ENCODE measurements at regions not wholly inside any gene's neighbourhood (a gene's known extent, or its start where the extent isn't known, plus 50 kb on each side); places are given as distances from the start of the nearest gene placed in this dataset.

- H3K4me1 Mint-ChIP-seq: no peaks in the 10 kb centered on the region
- H3K9me3 Mint-ChIP-seq: no peaks in the 10 kb centered on the region
- peaks cover 0 to 6% of the 10 kb centered on the region in 2 donors for H3K27me3 Mint-ChIP-seq (ENCODE audit: low read depth in 2 of 2)
- H3K4me3 ChIP-seq (ENCODE audit: low read length): no peak overlapping the region
- no peaks in the 10 kb centered on the region for H3K36me3 ChIP-seq (ENCODE audit: control insufficient read depth, insufficient read depth, low read length)
- no peak for TF ChIP-seq CTCF (IDR thresholded peaks at IDR 0.05)
- H3K27me3 ChIP-seq (ENCODE audit: control insufficient read depth, insufficient read depth, low read length): no peaks in the 10 kb centered on the region
- H3K4me1 ChIP-seq (ENCODE audit: control insufficient read depth, insufficient read depth, low read length): no peaks in the 10 kb centered on the region
- no peak overlapping the region for H3K27ac Mint-ChIP-seq
- DNase-seq: no peak
- H3K27ac ChIP-seq (ENCODE audit: low read length): no peak overlapping the region
- ATAC-seq: no peak
- no peaks in the 10 kb centered on the region for H3K9me3 ChIP-seq (ENCODE audit: control insufficient read depth, insufficient read depth, low read length)
- intact Hi-C loops (cut with micrococcal nuclease): no loop called here
- no peak overlapping the region for H3K4me3 Mint-ChIP-seq
- 94% methylated on average over 2 of the region's 2 CpGs for WGBS (ENCODE audit: insufficient coverage)
- no peaks in the 10 kb centered on the region for H3K36me3 Mint-ChIP-seq
Observed at GRCh38 chr12:58450868-58451482, 469.3 kb downstream of the LRIG3 start.

GRCh38 chr12:58452546-58452945 is 467.8 kb downstream of the LRIG3 start:
- WGBS (ENCODE audit: insufficient coverage): 97% methylated on average over 2 of the region's 2 CpGs
- H3K36me3 Mint-ChIP-seq: no peaks in the 10 kb centered on the region

GRCh38 chr12:58453306-58453705 is 467.0 kb downstream of the LRIG3 start:
- H3K27ac Mint-ChIP-seq: no peak overlapping the region
- H3K27me3 Mint-ChIP-seq (ENCODE audit: low read depth in 2 of 2): no peaks in the 10 kb centered on the region
- WGBS (ENCODE audit: insufficient coverage): 86% methylated on average over 3 of the region's 3 CpGs

More at GRCh38 chr12:58452546-58452945, 467.8 kb downstream of the LRIG3 start:
- ATAC-seq (no peak), DNase-seq (no peak)
- peaks cover 0 to 2% of the 10 kb centered on the region in 2 donors for H3K27me3 Mint-ChIP-seq (ENCODE audit: low read depth in 2 of 2)
- H3K27ac Mint-ChIP-seq: no peak overlapping the region
- no peaks in the 10 kb centered on the region for H3K36me3 ChIP-seq (ENCODE audit: control insufficient read depth, insufficient read depth, low read length)
- H3K4me3 Mint-ChIP-seq: no peak overlapping the region
- H3K27me3 ChIP-seq (ENCODE audit: control insufficient read depth, insufficient read depth, low read length): no peaks in the 10 kb centered on the region
- H3K9me3 ChIP-seq (ENCODE audit: control insufficient read depth, insufficient read depth, low read length): no peaks in the 10 kb centered on the region
- H3K4me1 Mint-ChIP-seq: no peaks in the 10 kb centered on the region
- H3K4me1 ChIP-seq (ENCODE audit: control insufficient read depth, insufficient read depth, low read length): no peaks in the 10 kb centered on the region
- no peak overlapping the region for H3K4me3 ChIP-seq (ENCODE audit: low read length)
- no peak overlapping the region for H3K27ac ChIP-seq (ENCODE audit: low read length)
- intact Hi-C loops (cut with micrococcal nuclease): no loop called here
- no peak for TF ChIP-seq CTCF (IDR thresholded peaks at IDR 0.05)
- no peaks in the 10 kb centered on the region for H3K9me3 Mint-ChIP-seq

More at GRCh38 chr12:58453306-58453705, 467.0 kb downstream of the LRIG3 start:
- Histone ChIP-seq H3K9me3 (ENCODE audit: control insufficient read depth, insufficient read depth, low read length) (no peaks in the 10 kb centered on the region), H3K4me1 (ENCODE audit: control insufficient read depth, insufficient read depth, low read length) (no peaks in the 10 kb centered on the region), H3K36me3 (ENCODE audit: control insufficient read depth, insufficient read depth, low read length) (no peaks in the 10 kb centered on the region), H3K27ac (ENCODE audit: low read length) (no peak overlapping the region), H3K27me3 (ENCODE audit: control insufficient read depth, insufficient read depth, low read length) (no peaks in the 10 kb centered on the region), H3K4me3 (ENCODE audit: low read length) (no peak overlapping the region)
- H3K4me3 Mint-ChIP-seq: no peak overlapping the region
- no peaks in the 10 kb centered on the region for H3K4me1 Mint-ChIP-seq
- DNase-seq (no peak), ATAC-seq (no peak)
- no peaks in the 10 kb centered on the region for H3K36me3 Mint-ChIP-seq
- intact Hi-C loops (cut with micrococcal nuclease): no loop called here
- no peak for TF ChIP-seq CTCF (IDR thresholded peaks at IDR 0.05)
- H3K9me3 Mint-ChIP-seq: no peaks in the 10 kb centered on the region

Data from natural killer cell (primary cell).